ENCODE measurements at regions not wholly inside any gene's neighbourhood (a gene's known extent, or its start where the extent isn't known, plus 50 kb on each side); places are given as distances from the start of the nearest gene placed in this dataset.
"Not testable (repeated sequence)": the region's sequence is repeated elsewhere in the genome, so short reads cannot be mapped to it uniquely, and the experiment has no call there.

- ATAC-seq, result no peak
- no peak for DNase-seq
- intact Hi-C loops (cut with DNase I), result no loop called here
Measured at GRCh38 chr9:24932785-24933184, 387.1 kb upstream of the IZUMO3 start.

DNA sequence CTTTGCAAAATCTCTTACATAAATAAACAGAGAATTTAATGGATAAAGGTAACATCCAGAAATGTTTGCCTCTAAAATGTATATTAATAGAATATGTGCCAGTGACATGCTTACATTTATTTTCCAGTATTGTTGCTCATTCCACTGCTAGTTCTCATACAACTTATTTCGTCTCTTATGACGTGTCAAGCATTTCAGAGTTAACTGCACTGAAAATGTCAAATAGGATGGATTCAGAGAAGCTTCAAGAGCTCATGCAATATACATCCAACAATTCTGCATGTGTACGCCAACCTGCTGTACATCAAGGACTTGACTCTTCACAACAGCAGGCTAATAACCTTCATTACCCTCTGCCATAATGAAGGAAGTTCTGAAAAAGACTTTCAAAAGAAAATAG lies 386.2 kb upstream of the IZUMO3 start:
- DNase-seq (no peak), ATAC-seq (no peak)
- intact Hi-C loops (cut with DNase I), result no loop called here

DNA sequence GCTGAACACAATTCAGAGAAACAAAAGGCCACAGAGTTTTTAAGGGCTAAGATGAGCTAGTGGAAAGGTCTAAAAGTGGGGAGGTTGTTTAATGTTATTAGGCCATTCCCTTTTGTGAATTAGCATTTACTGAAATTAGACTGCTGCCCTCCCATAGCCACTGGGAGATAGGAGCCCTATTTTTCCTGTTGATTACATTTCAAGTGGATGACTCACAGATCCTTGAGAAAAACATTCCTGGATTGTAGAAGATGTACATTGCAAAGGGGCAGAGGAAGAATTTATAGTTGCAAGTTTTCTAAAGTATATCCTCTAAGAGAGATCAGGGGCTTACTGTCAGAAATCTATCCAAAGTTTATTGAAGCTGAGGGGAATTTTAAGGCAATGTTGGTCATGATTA lies 367.1 kb upstream of the IZUMO3 start:
- DNase-seq, result no peak
- no peak for ATAC-seq
- intact Hi-C loops (cut with DNase I), result no loop called here

DNA sequence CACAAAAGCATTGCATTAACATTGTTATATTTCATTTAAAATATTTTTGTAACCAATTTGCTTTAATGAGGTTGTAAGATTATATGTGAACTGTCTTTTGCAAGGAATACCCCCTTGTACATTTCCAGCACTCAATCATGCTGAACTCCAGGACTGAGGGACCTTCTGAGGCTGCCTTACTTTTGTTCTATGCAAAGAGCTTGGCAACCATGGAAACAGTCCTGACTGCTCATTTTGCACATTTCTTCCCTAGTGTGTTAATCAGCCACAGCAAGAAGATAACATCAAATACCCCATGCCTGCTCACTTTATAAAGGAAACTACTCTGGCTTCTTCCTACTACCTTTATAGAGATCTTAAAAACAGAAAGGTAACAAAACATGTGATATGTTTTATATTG lies 355.6 kb upstream of the IZUMO3 start:
- intact Hi-C loops (cut with DNase I), result no loop called here
- ATAC-seq (no peak), DNase-seq (no peak)

DNA sequence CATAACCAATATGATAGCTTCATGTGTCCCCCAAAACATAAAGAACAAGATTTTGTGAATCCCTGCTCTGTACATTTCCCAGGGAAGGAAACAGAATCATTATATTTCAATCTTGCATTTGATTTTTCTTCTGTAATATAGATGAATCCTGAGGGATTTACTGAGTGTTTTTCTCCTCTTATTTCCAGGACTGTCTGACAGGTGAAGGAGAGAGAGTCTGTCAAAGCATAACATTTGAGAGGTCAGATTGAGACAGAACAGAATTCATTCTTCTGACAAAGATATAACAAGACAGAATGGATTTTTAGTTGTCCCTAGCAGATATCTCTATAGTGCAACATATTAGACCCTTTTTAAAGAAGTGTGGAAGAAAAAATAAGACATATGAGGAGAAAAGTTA lies 354.5 kb upstream of the IZUMO3 start:
- intact Hi-C loops (cut with DNase I), result no loop called here
- DNase-seq (no peak), ATAC-seq (no peak)

DNA sequence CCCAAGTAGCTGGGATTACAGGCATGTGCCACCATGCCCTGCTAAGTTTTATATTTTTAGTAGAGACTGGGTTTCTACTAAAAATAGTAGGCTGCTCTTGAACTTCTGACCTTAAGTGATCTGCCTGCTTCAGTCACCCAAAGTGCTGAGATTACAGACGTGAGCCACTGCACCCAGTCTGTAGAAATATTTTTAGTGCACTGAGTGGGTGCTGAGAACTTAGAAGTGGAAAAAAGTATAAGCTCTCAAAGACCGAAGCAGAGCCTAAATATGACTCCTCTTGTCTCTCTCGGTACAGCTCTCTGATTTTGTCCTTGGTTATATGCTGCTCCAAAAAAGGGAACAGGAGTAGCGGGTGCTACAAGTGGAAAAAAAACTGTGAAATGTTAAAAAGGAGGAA lies 353.8 kb upstream of the IZUMO3 start:
- DNase-seq (no peak), ATAC-seq (no peak)
- intact Hi-C loops (cut with DNase I), result no loop called here

GRCh38 chr9:24897826-24898225 lies 352.1 kb upstream of the IZUMO3 start:
- intact Hi-C loops (cut with DNase I), result no loop called here
- ATAC-seq (no peak), DNase-seq (no peak)

- DNase-seq (no peak), ATAC-seq (no peak)
- intact Hi-C loops (cut with DNase I), result no loop called here
Measured at GRCh38 chr9:24881361-24881760, 335.7 kb upstream of the IZUMO3 start.

DNA sequence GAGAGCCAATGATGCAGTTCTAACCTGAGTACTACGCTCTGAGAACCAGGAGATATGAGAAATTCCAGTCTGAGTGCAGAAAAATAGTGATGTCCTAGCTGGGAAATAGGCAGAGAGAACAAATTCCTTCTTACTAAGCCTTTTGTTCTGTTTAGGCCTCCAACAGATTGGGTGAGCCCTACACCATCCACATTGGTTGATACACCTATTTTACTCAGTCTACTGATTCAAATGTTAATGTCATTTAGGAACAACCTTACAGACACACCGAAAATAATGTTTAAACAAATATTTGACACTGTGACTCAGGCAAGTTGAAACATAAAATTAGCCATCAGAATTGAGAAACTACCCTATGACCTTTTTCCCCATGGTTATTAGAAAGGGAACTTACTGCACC lies 333.9 kb upstream of the IZUMO3 start:
- intact Hi-C loops (cut with DNase I), result no loop called here
- ATAC-seq (no peak), DNase-seq (no peak)

DNA sequence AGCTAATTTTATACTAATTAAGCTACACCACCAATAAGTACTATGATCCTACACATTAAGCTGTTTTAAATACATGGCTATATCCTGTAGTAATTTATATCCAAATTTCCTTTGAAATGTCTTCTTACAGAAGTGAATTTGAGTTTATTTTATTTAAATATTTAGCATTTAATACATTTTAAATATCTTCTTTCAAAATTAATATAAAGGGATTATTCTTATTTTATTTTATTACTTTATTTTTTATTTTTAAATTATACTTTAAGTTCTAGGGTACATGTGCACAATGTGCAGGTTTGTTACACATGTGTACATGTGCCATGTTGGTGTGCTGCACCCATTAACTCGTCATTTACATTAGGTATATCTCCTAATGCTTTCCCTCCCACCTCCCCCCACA lies 310.9 kb upstream of the IZUMO3 start:
- ATAC-seq; DNase-seq; intact Hi-C loops (cut with DNase I): not testable (repeated sequence)

GRCh38 chr9:24846248-24846912 lies 300.7 kb upstream of the IZUMO3 start:
- ATAC-seq, result no peak
- intact Hi-C loops (cut with DNase I), result no loop called here
- DNase-seq, result no peak

GRCh38 chr9:24844217-24844616 lies 298.5 kb upstream of the IZUMO3 start:
- ATAC-seq (no peak), DNase-seq (no peak)
- intact Hi-C loops (cut with DNase I), result no loop called here

GRCh38 chr9:24841993-24842392 lies 296.3 kb upstream of the IZUMO3 start:
- intact Hi-C loops (cut with DNase I), result no loop called here
- ATAC-seq, result no peak
- no peak for DNase-seq

DNA sequence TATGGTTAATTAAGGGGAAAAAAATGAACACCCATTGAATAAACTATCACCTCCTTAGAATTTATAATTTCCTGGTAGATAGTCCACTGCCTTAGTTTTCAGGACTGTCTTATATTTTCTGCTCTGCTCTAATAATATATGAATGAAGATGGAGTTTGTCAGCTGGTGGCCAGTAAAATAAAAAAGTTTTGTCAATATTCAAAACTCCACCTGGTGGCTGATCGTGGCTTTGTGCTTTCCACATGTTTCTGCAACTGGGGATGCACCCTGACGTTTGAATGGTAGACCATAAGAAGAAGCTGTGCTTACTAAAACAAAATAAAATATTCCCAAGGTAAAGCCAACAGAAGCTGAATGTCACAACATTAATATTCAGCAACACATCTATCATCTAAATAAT lies 286.6 kb upstream of the IZUMO3 start:
- no peak for ATAC-seq
- DNase-seq, result no peak
- intact Hi-C loops (cut with DNase I), result no loop called here

GRCh38 chr9:24828687-24829086 lies 283.0 kb upstream of the IZUMO3 start:
- ATAC-seq (no peak), DNase-seq (no peak)
- intact Hi-C loops (cut with DNase I), result no loop called here

DNA sequence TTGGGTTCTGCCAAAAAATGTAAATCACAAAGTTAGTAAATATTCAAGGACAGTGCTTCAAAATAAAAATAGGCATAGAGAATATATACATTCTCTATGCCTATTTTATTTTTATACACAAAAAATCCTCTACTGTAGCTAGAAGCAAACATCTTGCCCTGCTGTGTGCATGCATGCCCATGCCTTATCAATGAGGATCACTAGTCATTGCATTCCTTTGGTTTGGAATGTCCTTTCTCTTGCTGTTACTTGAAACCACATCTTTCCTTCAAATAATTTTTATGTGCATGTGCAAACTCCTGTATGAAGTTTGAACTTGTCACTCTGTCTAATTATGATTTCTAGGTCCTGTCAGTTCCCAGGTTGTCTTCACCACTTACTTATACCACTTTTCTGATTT lies 278.9 kb upstream of the IZUMO3 start:
- ATAC-seq, result no peak
- intact Hi-C loops (cut with DNase I), result no loop called here
- DNase-seq, result no peak

DNA sequence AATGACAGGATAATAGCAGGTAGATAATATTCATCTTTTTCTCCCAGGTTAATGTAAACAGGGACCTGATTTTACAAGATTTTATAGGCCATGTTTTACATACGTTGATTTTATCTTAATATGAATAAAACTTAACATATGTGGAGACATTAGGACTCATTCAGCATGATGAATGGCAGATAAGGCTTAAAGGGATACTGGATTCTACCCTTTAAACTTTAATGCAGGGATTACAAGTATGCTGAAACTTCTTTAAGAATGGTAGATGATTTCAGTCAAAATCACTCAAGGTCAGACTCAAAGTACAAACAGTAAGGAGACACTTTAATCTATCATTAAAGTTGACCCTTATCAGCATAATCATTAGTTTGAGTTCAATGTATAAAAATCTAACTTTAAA lies 274.5 kb upstream of the IZUMO3 start:
- ATAC-seq (no peak), DNase-seq (no peak)
- intact Hi-C loops (cut with DNase I), result no loop called here

DNA sequence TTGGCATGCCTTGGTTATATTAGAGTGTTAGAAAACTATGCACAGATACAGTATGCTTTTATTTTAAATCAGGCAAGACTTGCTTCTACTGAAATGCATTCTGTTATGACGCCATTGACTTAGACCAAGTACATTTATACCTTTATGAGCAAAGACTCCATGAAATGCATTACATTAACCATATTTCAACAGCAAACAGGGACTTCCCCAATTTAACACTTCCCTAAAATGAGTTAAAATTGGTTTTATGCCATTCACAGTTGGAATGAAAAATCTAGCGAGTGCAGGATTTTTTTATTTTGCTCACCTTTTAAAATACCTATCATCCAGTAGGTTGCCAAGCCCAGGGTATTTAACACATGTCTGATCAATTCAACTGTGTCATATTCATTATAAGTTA lies 272.1 kb upstream of the IZUMO3 start:
- DNase-seq (no peak), ATAC-seq (no peak)
- intact Hi-C loops (cut with DNase I), result no loop called here

DNA sequence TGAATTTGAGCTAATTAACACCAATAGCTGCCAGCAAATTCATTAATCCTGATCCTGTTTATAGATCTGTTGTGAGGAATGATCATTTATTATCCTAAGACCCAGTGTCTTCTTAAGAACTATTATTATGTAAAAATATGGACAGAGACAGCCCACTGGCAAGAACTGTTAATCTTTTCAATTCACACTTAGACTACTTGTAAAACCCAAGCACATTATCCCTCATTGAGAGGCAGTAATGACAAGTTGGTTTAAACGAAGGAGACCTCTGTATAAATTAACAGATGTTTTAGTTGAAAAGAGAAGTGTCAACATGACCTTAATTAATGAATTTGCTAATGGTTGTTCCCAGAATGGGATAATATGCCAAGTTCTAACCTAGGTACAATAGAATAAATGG lies 270.3 kb upstream of the IZUMO3 start:
- no peak for ATAC-seq
- intact Hi-C loops (cut with DNase I), result no loop called here
- no peak for DNase-seq

DNA sequence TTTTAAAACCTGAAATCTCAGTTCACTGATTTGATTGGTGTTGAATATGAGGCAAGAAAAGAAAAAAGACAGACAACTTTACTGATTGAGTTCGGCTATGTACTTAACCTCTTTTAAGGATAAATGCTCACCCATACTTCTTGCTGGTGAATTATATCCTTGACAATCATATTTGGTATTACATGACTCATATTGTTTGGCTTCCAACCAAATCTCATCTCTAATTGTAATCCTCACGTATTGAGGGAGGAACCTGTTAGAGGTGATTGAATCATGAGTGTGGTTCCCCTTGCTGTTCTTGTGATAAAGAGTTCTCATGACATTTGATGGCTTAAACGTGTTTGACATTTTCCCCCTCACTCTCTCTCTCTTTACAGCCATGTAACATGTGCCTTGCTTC lies 255.6 kb upstream of the IZUMO3 start:
- no peak for ATAC-seq
- no peak for DNase-seq
- intact Hi-C loops (cut with DNase I), result no loop called here

DNA sequence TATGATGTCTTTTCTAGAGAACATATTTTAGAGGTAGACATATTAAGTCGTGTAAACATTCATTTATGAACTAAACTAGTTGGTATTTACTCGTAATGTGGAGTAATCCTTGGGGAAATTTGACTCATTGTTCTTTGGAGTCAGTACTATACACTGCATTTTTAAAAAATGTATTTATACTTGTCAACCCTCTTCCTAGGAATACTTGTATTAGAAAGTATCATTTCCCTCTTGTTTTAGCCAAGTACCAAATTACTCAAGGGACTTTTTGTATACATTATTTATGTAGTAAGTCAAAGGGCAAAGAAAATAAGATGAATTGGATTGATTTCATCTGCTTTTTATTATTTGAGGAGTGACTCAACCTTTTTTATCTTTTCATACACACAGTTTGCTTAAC lies 248.1 kb upstream of the IZUMO3 start:
- DNase-seq (no peak), ATAC-seq (no peak)
- intact Hi-C loops (cut with DNase I), result no loop called here

GRCh38 chr9:24776226-24776625 lies 230.5 kb upstream of the IZUMO3 start:
- intact Hi-C loops (cut with DNase I), result no loop called here
- DNase-seq (no peak), ATAC-seq (no peak)
